GM23338 (cell line): ENCODE measurements at regions not wholly inside any gene's neighbourhood (a gene's known extent, or its start where the extent isn't known, plus 50 kb on each side); places are given as distances from the start of the nearest gene placed in this dataset.

ENCODE experiments used
- ATAC-seq: fragments of 200-7000 bp; cut with Tn5 transposase; 3 replicates; pipeline ENCODE4 v1.9.1; 2020
- DNase-seq: peaks from one replicate; pipeline ENCODE4 v3.0.0-alpha.2; 2015; ENCODE audit warnings: low spot score
- H2AFZ ChIP-seq: fragments of 200-600 bp; sonication (generic); 2 replicates; pipeline ENCODE4 v1.8.0; 2016; ENCODE audit warnings: antibody characterized with exemption, mild to moderate bottlenecking, moderate library complexity
- H3F3A ChIP-seq: fragments of 200-600 bp; sonication (generic); replicated peaks from 2 replicates; pipeline ENCODE4 v1.8.0; 2017; ENCODE audit warnings: antibody characterized with exemption, mixed run types, low read depth
- H3K27ac ChIP-seq: fragments of 200-600 bp; sonication (generic); 2 replicates; pipeline ENCODE4 v1.6.1; 2016; ENCODE audit warnings: low read depth
- H3K27me3 ChIP-seq: fragments of 200-600 bp; sonication (generic); 2 replicates; pipeline ENCODE4 v1.8.0; 2016; ENCODE audit warnings: mild to moderate bottlenecking, mixed run types, moderate library complexity; ENCODE audit not compliant: insufficient read depth
- H3K36me3 ChIP-seq: fragments of 200-600 bp; sonication (generic); 2 replicates; pipeline ENCODE4 v1.8.0; 2016; ENCODE audit warnings: mild to moderate bottlenecking; ENCODE audit not compliant: insufficient read depth
- H3K4me1 ChIP-seq: fragments of 200-600 bp; sonication (generic); 2 replicates; pipeline ENCODE4 v1.8.0; 2016; ENCODE audit warnings: mild to moderate bottlenecking, moderate library complexity; ENCODE audit not compliant: insufficient read depth
- H3K4me2 ChIP-seq: fragments of 200-600 bp; sonication (generic); 2 replicates; pipeline ENCODE4 v1.7.1; 2017; ENCODE audit warnings: mixed run types
- H3K4me3 ChIP-seq: fragments of 200-600 bp; sonication (generic); 2 replicates; pipeline ENCODE4 v1.6.1; 2016; ENCODE audit warnings: mixed run types
- H3K79me2 ChIP-seq: fragments of 200-600 bp; sonication (generic); replicated peaks from 2 replicates; pipeline ENCODE4 v1.8.0; 2017; ENCODE audit warnings: mild to moderate bottlenecking; ENCODE audit not compliant: insufficient read depth
- H3K9me2 ChIP-seq: fragments of 200-600 bp; sonication (generic); 2 replicates; pipeline ENCODE4 v1.8.0; 2017; ENCODE audit not compliant: insufficient read depth
- H4K20me1 ChIP-seq: fragments of 200-600 bp; sonication (generic); replicated peaks from 2 replicates; pipeline ENCODE4 v1.8.0; 2017; ENCODE audit warnings: mild to moderate bottlenecking; ENCODE audit not compliant: insufficient read depth
- H3K27ac Mint-ChIP-seq: 2 replicates; pipeline ENCODE4 v1.8.0; 2020; ENCODE audit warnings: inconsistent platforms, mild to moderate bottlenecking, moderate library complexity, mixed read lengths
- H3K27me3 Mint-ChIP-seq: 3 replicates; pipeline ENCODE4 v1.8.0; 2022; ENCODE audit warnings: low read depth, mild to moderate bottlenecking, moderate library complexity, mixed read lengths, inconsistent platforms; ENCODE audit not compliant: insufficient read depth, poor library complexity
- H3K36me3 Mint-ChIP-seq: 3 replicates; pipeline ENCODE4 v1.8.0; 2021; ENCODE audit warnings: low read depth, mild to moderate bottlenecking, inconsistent platforms, moderate library complexity, mixed read lengths
- H3K4me1 Mint-ChIP-seq: 3 replicates; pipeline ENCODE4 v1.8.0; 2020; ENCODE audit warnings: mild to moderate bottlenecking, inconsistent platforms, mixed read lengths
- H3K4me3 Mint-ChIP-seq: 3 replicates; pipeline ENCODE4 v1.8.0; 2021; ENCODE audit warnings: moderate library complexity, mild to moderate bottlenecking, inconsistent platforms, mixed read lengths
- H3K9me3 Mint-ChIP-seq: 3 replicates; pipeline ENCODE4 v1.8.0; 2020; ENCODE audit warnings: moderate library complexity, mild to moderate bottlenecking, inconsistent platforms, mixed read lengths
- CREB1 ChIP-seq: fragments of 250-450 bp; sonication (Bioruptor Pico); IDR thresholded peaks from 2 replicates; pipeline ENCODE4 v1.5.0; 2020; ENCODE audit warnings: low read depth, mild to moderate bottlenecking, moderate library complexity
- EZH2 ChIP-seq: fragments of 200-600 bp; sonication (generic); IDR thresholded peaks from one replicate; pipeline ENCODE4 v1.8.0; 2017; ENCODE audit warnings: antibody characterized with exemption, mild to moderate bottlenecking, low read depth; ENCODE audit not compliant: unreplicated experiment
- EZH2phosphoT487 ChIP-seq: fragments of 200-600 bp; sonication (generic); IDR thresholded peaks from one replicate; pipeline ENCODE4 v1.8.1; 2018; ENCODE audit warnings: antibody characterized with exemption; ENCODE audit not compliant: unreplicated experiment
- JUNB ChIP-seq: IDR thresholded peaks from one replicate; pipeline ENCODE4 v1.6.1; 2016; ENCODE audit warnings: antibody characterized with exemption; ENCODE audit not compliant: unreplicated experiment
- NANOG ChIP-seq: IDR thresholded peaks from 2 replicates; pipeline ENCODE4 v1.6.1; 2016; ENCODE audit warnings: antibody characterized with exemption, borderline replicate concordance
- POLR2AphosphoS5 ChIP-seq: IDR thresholded peaks from 2 replicates; pipeline ENCODE4 v1.6.1; 2016; ENCODE audit warnings: antibody characterized with exemption, low read depth
- STAT1 ChIP-seq: IDR thresholded peaks from one replicate; pipeline ENCODE4 v1.6.1; 2016; ENCODE audit warnings: antibody characterized with exemption; ENCODE audit not compliant: unreplicated experiment
- ZNF114 ChIP-seq: fragments of 250-450 bp; sonication (Bioruptor Pico); IDR thresholded peaks from 2 replicates; pipeline ENCODE4 v1.5.0; 2020; ENCODE audit warnings: mild to moderate bottlenecking, moderate library complexity
- ZNF331 ChIP-seq: fragments of 250-450 bp; sonication (Bioruptor Pico); IDR thresholded peaks from 2 replicates; pipeline ENCODE4 v1.5.0; 2020; ENCODE audit warnings: low read depth, mild to moderate bottlenecking, moderate library complexity
- TF ChIP-seq, protein P1 (sequence below), 2 experiments: fragments of 200-600 bp in 1 of 2; sonication (generic) in 1 of 2; conservative IDR thresholded peaks; 2 replicates each; pipeline versions ENCODE4 v1.5.1 to v1.6.1; 2016 to 2017; ENCODE audit warnings: antibody characterized with exemption in 2 of 2, low read depth in 2 of 2, mild to moderate bottlenecking in 2 of 2, moderate library complexity in 1 of 2
- TF ChIP-seq, protein P2 (sequence below): fragments of 250-450 bp; sonication (Bioruptor Pico); IDR thresholded peaks from 2 replicates; pipeline ENCODE4 v1.5.0; 2020; ENCODE audit warnings: mild to moderate bottlenecking, moderate library complexity

DNA sequence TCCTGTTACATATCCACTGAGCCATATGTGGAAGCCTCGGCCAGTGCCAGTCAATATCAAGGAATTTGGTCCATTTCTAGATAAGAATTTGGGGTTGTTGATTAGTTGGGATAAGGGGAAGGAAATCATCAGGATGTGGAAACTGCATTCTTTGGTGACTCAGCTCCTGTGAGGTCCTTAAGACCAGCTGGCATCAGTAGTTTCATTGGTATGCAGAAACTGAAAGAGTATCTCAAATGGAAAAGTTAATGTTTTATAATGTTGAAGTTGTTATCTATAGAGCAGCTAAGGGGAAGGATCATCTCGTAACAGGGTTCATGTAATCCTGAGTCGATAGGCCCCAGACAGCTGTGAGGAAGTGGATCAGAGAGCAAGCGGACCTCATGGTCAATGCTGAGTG is 52.5 kb upstream of the PRNP start:
- no peaks in the 10 kb centered on the region for H3K36me3 ChIP-seq
- DNase-seq, result no peak
- no peak overlapping the region for H3K4me3 Mint-ChIP-seq
- TF ChIP-seq CREB1, result no peak
- TF ChIP-seq EZH2phosphoT487, result no peak
- TF ChIP-seq JUNB, result no peak
- no peak for TF ChIP-seq NANOG
- no peak for TF ChIP-seq ZNF114 (CRISPR knock-in tag)
- TF ChIP-seq, protein P1, sequence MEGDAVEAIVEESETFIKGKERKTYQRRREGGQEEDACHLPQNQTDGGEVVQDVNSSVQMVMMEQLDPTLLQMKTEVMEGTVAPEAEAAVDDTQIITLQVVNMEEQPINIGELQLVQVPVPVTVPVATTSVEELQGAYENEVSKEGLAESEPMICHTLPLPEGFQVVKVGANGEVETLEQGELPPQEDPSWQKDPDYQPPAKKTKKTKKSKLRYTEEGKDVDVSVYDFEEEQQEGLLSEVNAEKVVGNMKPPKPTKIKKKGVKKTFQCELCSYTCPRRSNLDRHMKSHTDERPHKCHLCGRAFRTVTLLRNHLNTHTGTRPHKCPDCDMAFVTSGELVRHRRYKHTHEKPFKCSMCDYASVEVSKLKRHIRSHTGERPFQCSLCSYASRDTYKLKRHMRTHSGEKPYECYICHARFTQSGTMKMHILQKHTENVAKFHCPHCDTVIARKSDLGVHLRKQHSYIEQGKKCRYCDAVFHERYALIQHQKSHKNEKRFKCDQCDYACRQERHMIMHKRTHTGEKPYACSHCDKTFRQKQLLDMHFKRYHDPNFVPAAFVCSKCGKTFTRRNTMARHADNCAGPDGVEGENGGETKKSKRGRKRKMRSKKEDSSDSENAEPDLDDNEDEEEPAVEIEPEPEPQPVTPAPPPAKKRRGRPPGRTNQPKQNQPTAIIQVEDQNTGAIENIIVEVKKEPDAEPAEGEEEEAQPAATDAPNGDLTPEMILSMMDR (conservative IDR thresholded peaks at IDR 0.05; ENCODE audit: low read depth in 2 of 2), result no peak
- TF ChIP-seq EZH2, result no peak
- TF ChIP-seq ZNF331, result no peak
- TF ChIP-seq STAT1, result no peak
- no peak for TF ChIP-seq POLR2AphosphoS5
- TF ChIP-seq, protein P2, sequence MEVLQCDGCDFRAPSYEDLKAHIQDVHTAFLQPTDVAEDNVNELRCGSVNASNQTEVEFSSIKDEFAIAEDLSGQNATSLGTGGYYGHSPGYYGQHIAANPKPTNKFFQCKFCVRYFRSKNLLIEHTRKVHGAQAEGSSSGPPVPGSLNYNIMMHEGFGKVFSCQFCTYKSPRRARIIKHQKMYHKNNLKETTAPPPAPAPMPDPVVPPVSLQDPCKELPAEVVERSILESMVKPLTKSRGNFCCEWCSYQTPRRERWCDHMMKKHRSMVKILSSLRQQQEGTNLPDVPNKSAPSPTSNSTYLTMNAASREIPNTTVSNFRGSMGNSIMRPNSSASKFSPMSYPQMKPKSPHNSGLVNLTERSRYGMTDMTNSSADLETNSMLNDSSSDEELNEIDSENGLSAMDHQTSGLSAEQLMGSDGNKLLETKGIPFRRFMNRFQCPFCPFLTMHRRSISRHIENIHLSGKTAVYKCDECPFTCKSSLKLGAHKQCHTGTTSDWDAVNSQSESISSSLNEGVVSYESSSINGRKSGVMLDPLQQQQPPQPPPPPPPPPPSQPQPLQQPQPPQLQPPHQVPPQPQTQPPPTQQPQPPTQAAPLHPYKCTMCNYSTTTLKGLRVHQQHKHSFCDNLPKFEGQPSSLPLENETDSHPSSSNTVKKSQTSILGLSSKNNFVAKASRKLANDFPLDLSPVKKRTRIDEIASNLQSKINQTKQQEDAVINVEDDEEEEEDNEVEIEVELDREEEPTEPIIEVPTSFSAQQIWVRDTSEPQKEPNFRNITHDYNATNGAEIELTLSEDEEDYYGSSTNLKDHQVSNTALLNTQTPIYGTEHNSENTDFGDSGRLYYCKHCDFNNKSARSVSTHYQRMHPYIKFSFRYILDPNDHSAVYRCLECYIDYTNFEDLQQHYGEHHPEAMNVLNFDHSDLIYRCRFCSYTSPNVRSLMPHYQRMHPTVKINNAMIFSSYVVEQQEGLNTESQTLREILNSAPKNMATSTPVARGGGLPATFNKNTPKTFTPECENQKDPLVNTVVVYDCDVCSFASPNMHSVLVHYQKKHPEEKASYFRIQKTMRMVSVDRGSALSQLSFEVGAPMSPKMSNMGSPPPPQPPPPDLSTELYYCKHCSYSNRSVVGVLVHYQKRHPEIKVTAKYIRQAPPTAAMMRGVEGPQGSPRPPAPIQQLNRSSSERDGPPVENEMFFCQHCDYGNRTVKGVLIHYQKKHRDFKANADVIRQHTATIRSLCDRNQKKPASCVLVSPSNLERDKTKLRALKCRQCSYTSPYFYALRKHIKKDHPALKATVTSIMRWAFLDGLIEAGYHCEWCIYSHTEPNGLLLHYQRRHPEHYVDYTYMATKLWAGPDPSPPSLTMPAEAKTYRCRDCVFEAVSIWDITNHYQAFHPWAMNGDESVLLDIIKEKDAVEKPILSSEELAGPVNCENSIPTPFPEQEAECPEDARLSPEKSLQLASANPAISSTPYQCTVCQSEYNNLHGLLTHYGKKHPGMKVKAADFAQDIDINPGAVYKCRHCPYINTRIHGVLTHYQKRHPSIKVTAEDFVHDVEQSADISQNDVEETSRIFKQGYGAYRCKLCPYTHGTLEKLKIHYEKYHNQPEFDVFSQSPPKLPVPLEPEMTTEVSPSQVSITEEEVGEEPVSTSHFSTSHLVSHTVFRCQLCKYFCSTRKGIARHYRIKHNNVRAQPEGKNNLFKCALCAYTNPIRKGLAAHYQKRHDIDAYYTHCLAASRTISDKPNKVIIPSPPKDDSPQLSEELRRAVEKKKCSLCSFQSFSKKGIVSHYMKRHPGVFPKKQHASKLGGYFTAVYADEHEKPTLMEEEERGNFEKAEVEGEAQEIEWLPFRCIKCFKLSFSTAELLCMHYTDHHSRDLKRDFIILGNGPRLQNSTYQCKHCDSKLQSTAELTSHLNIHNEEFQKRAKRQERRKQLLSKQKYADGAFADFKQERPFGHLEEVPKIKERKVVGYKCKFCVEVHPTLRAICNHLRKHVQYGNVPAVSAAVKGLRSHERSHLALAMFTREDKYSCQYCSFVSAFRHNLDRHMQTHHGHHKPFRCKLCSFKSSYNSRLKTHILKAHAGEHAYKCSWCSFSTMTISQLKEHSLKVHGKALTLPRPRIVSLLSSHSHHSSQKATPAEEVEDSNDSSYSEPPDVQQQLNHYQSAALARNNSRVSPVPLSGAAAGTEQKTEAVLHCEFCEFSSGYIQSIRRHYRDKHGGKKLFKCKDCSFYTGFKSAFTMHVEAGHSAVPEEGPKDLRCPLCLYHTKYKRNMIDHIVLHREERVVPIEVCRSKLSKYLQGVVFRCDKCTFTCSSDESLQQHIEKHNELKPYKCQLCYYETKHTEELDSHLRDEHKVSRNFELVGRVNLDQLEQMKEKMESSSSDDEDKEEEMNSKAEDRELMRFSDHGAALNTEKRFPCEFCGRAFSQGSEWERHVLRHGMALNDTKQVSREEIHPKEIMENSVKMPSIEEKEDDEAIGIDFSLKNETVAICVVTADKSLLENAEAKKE (CRISPR knock-in tag), result no peak
- no peaks in the 10 kb centered on the region for H3K27me3 ChIP-seq
- no peak overlapping the region for H3K4me3 ChIP-seq
- H2AFZ ChIP-seq, result no peak overlapping the region; the same call in 1 of the 2 replicates
- no peak overlapping the region for H3K27ac Mint-ChIP-seq
- ATAC-seq, result no peak
- H3K27ac ChIP-seq, result no peak overlapping the region
- H3K36me3 Mint-ChIP-seq, result peaks cover 11% of the 10 kb centered on the region
- H3K9me3 Mint-ChIP-seq, result peaks cover 17% of the 10 kb centered on the region
- no peaks in the 10 kb centered on the region; the same call in 2 of the 3 replicates for H3K4me1 Mint-ChIP-seq
- no peaks in the 10 kb centered on the region for H3K79me2 ChIP-seq
- no peak overlapping the region for H3K4me2 ChIP-seq
- no peaks in the 10 kb centered on the region for H3K9me2 ChIP-seq
- H4K20me1 ChIP-seq, result no peaks in the 10 kb centered on the region
- H3K27me3 Mint-ChIP-seq, result peaks cover 5% of the 10 kb centered on the region
- no peaks in the 10 kb centered on the region for H3F3A ChIP-seq
- no peaks in the 10 kb centered on the region; the same call in 1 of the 2 replicates for H3K4me1 ChIP-seq
